Stimulated activated CD4-positive, alpha-beta T cell treated with anti-CD3 and anti-CD28 coated beads, Interleukin-2, amount 100 ng/mL, for 4 hours (primary cell): ENCODE measurements at regions not wholly inside any gene's neighbourhood (a gene's known extent, or its start where the extent isn't known, plus 50 kb on each side); places are given as distances from the start of the nearest gene placed in this dataset.
"Not testable (repeated sequence)": the region's sequence is repeated elsewhere in the genome, so short reads cannot be mapped to it uniquely, and the experiment has no call there.

Experiments
- DNase-seq: peaks from one replicate; pipeline ENCODE4 v3.0.0-alpha.2; 2020; ENCODE audit warnings: low read depth

- no peak for DNase-seq
These were observed 376.7 kb downstream of the GLRX3 start for GRCh38 chr10:130512936-130513335.

GRCh38 chr10:130513686-130514476 lies 377.7 kb downstream of the GLRX3 start:
- no peak for DNase-seq

DNA sequence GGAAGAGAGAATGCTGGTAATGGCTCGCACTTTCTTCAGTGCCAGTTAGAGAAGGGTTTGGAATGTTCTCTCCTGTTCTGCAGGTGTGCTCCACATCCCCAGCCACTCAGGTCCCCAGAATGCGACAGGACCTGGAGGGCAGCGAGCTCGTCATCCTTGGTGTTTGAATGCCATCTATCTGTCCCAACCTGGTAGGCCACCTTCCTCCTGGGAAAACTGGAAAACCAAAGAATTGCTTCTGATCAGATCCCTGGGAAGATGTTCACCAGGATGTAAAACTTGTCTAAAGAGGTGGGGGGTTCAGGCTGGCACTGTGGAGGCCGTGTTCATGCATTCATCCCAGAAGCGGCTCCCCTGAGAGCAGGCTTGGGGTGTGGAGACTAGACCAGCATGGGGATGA lies 379.5 kb downstream of the GLRX3 start:
- DNase-seq, result no peak

DNA sequence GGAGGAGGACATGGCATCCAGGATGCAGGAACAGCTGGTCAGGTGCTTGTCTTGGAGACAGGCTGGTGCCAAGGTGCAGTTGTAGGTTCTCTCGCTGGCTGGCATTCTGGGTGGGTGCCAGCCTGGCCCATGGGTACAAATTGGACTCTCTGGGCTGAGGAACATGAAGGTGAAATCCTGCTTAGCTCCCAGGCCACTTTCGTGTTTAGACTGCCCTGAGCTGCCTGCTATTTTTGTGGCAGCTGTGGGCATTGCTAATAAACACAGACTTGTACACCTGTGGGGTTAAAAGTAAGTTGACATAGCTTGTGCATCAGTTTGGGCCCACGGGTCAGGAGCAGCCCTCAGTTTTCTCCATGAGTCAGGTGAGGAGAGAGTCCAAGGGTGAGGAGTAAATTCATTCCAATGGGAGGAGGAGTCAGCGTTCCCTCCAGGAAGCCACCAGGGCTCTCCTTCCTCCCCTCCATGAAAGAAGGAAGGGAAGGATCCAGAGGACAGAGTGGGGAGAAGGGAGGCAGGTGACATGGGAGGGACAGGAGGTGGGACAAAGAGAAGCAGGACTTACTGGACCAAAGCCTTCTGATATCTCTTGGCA lies 380.0 kb downstream of the GLRX3 start:
- DNase-seq, result no peak

DNA sequence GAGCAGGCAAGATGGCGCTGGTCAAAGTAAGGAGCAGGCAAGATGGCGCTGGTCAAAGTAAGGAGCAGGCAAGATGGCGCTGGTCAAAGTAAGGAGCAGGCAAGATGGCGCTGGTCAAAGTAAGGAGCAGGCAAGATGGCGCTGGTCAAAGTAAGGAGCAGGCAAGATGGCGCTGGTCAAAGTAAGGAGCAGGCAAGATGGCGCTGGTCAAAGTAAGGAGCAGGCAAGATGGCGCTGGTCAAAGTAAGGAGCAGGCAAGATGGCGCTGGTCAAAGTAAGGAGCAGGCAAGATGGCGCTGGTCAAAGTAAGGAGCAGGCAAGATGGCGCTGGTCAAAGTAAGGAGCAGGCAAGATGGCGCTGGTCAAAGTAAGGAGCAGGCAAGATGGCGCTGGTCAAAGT lies 382.7 kb downstream of the GLRX3 start:
- DNase-seq, result not testable (repeated sequence)

- DNase-seq, result no peak
These were observed 383.6 kb downstream of the GLRX3 start for GRCh38 chr10:130519791-130520190.

DNA sequence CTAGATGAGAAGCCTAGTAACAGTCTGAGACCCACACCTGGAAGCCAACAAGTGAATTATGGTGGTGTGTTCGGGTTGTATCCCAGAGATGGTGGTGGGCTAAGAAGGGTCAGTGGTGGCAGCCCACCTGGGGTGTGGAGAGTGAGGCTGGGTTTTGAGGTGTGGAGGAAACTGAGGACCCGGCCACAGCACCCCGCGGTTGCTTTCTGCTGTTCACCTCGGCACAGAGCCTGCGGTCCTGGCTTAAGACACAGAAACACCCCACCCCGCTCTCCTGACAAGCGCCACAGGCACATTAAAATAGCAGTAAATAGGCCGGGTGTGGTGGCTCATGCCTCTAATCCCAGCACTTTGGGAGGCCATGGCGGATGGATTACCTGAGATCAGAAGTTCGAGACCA lies 395.1 kb downstream of the GLRX3 start:
- DNase-seq, result no peak

DNA sequence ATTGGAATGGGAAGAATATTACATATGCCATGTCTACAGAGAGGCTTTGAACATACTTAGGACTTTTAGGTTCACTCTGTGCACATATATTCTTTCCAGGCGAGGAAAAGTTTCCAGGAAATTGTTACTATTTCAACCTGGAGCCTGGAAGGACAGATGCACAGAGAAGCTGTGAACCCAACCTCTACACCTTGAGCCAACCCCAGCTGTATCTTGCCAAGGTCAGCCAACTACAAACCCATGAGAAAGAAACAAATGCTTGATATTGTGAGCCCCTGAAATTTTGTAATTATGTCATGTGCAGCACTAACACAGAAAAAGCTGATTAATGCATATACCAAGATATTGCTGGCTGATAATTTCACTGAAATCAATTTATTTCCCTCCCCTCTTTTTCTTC lies 404.9 kb downstream of the GLRX3 start:
- no peak for DNase-seq

GRCh38 chr10:130542761-130543160 lies 406.6 kb downstream of the GLRX3 start:
- DNase-seq, result no peak

- no peak for DNase-seq
These were observed 407.6 kb downstream of the GLRX3 start for GRCh38 chr10:130543794-130544193.

GRCh38 chr10:130545122-130545521 lies 408.9 kb downstream of the GLRX3 start:
- DNase-seq, result no peak

- DNase-seq, result no peak
These were observed 409.5 kb downstream of the GLRX3 start for GRCh38 chr10:130545697-130546096.

DNA sequence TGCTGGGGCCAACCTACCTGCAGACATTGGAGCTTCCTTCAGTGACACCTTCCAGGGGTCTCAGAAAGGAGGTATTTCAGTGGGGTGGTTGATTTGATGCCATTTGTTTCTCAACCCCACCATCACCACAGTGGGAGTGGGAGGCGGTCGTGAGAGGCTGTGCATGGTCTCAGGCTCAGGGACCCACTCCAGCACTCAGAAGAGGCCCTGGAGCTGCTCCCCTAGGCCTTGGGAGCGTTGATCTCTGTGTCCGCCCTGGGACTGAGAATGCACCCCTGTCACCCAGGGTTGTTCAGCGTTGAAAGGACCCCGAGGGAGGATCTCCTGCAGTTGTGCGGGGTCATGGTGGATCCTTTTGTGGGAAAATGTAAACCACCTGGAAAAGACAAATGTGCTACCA lies 410.6 kb downstream of the GLRX3 start:
- no peak for DNase-seq

DNA sequence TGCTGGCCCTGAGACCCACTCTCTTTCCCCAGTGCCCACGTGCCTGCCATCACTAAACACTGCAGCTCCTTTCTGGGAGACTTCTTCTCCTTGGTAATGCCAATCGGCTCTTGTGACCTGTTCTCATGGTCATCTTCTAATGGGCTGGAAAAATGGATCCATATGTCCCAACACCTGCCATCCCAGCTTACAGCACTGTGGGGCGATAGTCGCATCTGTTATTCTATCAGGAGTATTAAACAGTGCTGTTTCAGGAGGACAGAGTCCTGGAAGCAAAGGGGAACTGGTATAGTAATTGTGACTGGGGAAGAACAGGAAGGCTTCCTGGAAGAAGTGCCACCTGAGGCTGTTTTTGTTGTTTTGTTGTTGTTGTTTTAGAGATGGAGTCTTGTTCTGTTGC lies 411.2 kb downstream of the GLRX3 start:
- no peak for DNase-seq

DNA sequence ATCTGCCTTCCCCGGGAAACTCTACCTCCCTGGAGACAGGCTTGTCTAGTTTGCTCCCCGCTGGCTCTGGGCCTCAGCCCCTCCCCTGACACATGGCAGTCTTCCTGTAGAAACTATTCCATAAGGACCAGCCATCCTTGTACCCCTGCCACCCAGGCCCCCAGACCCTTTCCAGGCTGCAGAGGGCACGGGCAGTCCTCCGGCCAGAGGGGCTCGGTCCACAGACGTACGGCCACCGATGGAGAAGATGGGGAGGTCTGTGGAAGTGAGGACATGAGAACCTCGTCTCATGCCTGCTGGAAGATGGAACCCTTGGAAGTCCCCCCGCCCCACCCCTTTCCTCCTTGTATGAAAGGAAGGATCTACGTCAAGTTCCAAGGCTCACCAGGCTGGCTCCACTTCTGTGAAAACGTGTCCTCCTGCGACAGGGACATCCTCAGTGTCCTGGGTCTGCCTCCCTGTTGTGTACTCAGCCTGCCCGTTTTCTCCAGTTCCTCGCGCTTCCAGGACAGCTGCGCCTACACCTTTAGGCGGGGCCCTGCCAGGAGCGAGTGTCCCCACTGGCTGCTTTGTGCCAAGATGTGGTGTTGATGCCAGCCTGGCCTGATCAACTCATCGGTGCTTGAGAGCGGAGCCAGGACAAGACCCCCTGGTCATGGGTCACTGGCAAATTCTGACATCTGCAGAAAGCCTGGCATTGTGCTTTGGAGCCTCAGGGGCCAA lies 414.9 kb downstream of the GLRX3 start:
- DNase-seq, result no peak

DNA sequence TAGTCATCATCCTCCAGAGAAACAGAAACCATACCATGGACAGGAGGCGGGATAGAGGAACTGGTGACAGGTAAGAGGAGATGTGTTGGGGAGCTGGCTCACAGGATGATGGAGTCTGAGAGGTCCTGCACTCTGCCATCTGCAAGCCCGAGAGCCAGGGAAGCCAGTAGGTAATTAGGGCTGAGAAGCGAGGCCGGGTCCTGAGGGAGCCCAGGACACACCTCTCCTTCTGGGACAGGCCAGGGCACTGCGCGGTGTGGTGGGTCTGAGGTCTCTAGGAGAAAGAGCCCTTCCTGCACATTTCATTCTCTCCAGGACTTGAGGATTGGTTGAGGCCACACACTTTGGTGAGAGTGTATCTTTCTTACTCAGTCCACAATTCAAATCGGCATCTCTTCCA lies 415.5 kb downstream of the GLRX3 start:
- no peak for DNase-seq

- no peak for DNase-seq
These were observed 417.6 kb downstream of the GLRX3 start for GRCh38 chr10:130553826-130554225.

DNA sequence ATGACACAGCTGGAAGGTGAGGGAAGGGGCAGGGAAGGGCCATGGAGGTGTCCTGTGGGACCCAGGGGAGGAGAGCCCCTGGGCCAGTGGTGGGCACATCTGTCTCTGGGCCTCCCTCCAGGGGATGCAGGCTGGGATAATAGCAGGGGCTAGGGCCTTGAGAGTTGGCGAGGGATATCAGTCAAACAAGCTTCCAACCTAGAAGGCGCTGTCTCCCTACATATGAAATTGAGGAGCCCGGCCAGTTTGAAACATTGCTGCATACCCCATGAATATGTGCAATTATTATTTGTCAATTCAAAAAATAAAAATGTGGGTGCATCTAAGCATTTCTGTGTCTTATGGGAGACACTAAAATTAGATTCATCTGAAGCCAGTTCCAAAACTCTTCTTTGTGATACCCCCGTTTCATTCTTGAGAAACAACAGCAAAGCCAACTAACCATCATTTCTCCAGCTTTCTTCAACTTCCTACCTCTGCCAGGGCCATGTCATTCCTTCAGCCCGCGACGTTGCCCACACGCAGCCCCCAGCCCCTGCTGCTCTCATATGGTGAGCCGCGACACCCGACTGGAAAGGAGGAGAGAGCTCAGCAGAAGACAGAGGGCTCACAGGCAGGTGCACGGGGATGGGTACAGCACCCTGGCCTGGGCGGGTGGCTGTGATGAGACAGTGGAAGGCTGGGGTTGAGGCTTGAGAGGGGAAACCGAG lies 418.7 kb downstream of the GLRX3 start:
- no peak for DNase-seq

DNA sequence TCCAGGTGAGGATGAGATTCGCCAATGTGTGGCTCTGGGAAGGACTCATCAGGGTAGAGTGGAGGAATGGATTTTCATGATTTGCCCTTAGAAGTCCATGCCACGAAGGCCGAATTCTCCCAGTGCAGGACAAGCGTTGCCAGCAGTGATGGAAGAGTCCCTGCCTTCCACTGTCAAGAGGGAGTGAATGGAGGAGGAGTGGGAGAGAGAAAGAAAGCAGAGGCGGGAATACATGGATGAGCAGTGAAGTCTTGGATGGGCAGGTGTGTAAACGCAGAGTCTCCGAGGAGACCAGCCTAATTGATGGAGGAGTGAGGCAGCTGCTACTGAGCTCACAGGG lies 419.2 kb downstream of the GLRX3 start:
- DNase-seq, result no peak

GRCh38 chr10:130557181-130557845 lies 421.1 kb downstream of the GLRX3 start:
- no peak for DNase-seq

DNA sequence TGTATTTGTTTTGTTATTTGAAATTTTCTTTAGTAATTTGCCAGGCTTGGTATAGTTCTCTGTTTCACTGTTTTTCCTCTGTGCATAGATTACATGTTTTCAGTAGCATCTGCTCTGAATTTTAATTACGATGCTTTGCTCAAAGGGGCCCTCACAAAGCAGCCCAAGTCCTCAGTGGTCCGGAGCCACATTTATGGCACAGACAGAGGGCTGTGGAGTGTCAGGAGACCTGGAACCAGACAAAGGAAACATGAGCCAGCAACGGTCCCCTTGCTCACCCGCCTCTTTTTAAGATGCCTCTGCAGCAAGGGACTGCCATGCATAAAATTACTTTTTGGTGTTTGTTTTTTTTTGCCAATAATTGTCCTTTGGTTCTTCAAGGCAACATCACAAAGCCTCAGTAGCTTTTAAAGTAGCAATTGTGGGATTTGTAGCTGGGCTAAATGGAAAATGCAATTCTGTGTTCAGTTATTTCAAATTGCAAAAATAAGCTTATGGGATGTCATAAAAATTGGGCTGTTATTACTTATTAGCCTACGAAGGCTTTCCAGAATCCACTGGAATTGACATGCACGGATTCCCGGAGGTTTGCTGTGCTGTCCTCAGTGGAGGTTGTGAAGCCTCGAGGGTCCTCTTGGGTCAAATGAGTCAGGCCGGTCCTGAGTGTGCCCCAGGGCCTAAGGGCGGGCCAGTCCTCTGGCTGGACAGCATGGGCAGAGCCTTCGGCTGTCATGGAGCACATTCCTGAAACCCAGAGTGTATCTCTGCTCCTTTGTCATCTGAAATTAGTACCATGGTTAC lies 422.8 kb downstream of the GLRX3 start:
- DNase-seq, result no peak

DNA sequence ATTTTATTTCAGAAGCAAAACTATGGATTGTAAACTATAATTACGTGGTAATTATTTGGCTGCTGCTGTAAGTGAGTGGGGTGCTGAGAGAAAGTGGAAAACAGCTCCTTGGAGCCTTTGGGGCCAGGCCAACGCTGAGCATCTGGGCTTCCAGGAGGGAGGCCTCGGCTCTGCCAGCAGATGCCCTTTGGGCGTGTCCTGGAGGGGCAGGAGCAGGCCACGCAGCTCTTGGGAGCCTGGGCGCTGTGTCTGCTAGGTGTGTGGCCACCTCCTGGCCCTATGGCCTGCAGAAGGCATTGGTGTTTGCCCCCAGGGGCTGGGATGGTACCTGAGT lies 423.3 kb downstream of the GLRX3 start:
- no peak for DNase-seq
